Prostate gland (tissue), 2 donors: ENCODE measurements at regions not wholly inside any gene's neighbourhood (a gene's known extent, or its start where the extent isn't known, plus 50 kb on each side); places are given as distances from the start of the nearest gene placed in this dataset.

Source experiments
- DNase-seq: peaks from one replicate; pipeline ENCODE4 v3.0.0-alpha.2; 2019; ENCODE audit warnings: low spot score
- H3K27ac ChIP-seq, 2 donors: fragments of 200-600 bp; sonication (generic); 2 replicates each; pipeline ENCODE4 v1.5.1; 2017 to 2019
- H3K27me3 ChIP-seq: fragments of 200-600 bp; sonication (generic); replicated peaks from 2 replicates; pipeline ENCODE4 v1.5.1; 2019; ENCODE audit not compliant: insufficient read depth
- H3K36me3 ChIP-seq, 2 donors: fragments of 200-600 bp; sonication (generic); 1 replicate in 1 of 2; 2 replicates in 1 of 2; pipeline versions ENCODE4 v1.5.1 to v1.8.1; 2017 to 2019
- H3K4me1 ChIP-seq: fragments of 200-600 bp; sonication (generic); replicated peaks from 2 replicates; pipeline ENCODE4 v1.5.1; 2019
- H3K4me3 ChIP-seq, 2 donors: fragments of 200-600 bp; sonication (generic); 2 replicates each; pipeline ENCODE4 v1.5.1; 2017 to 2019
- H3K9me3 ChIP-seq: fragments of 200-600 bp; sonication (generic); 2 replicates; pipeline ENCODE4 v1.5.1; 2017
- CTCF ChIP-seq, 4 experiments: fragments of 200-600 bp in 2 of 4; fragments of 450-650 bp in 2 of 4; sonication (generic) in 2 of 4; IDR thresholded peaks; 1 replicate in 3 of 4; 2 replicates in 1 of 4; pipeline ENCODE4 v1.5.1; 2016 to 2019; ENCODE audit warnings: antibody characterized with exemption in 4 of 4, mild to moderate bottlenecking in 2 of 4, moderate library complexity in 2 of 4
- POLR2A ChIP-seq: fragments of 450-650 bp; IDR thresholded peaks from one replicate; pipeline ENCODE4 v1.6.1; 2016; ENCODE audit warnings: antibody characterized with exemption, mild to moderate bottlenecking
- POLR2AphosphoS5 ChIP-seq: sonication (generic); formaldehyde crosslinking; IDR thresholded peaks from one replicate; pipeline ENCODE4 v1.6.1; 2017; ENCODE audit warnings: antibody characterized with exemption
- WGBS: methylation state at CpG from one replicate; pipeline ENCODE4 v1.1.5; 2018; 5-methylcytosine and 5-hydroxymethylcytosine counted together
- intact Hi-C: fragments of 100-400 bp; cut with DNase I; formaldehyde crosslinking; loops from one replicate; pipeline ENCODE4 v1.14.2; 2022
- small RNA-seq, 2 donors: library from RNA; depleted of rRNA; stranded (forward); fragments of <200 nt; gene quantifications; one replicate each; pipeline ENCODE3, GENCODE V24; 2016

- Histone ChIP-seq H3K27me3 (no peaks in the 10 kb centered on the region), H3K36me3 (no peaks in the 10 kb centered on the region), H3K4me1 (no peaks in the 10 kb centered on the region), H3K4me3 (no peak overlapping the region), H3K9me3 (no peaks in the 10 kb centered on the region), H3K27ac (no peak overlapping the region)
- WGBS, result 92% methylated on average over 5 of the region's 5 CpGs
- no peak for DNase-seq
- intact Hi-C loops, result no loop called here
- TF ChIP-seq POLR2A (no peak), CTCF (IDR thresholded peaks at IDR 0.05) (no peak), POLR2AphosphoS5 (no peak)
Observed at GRCh38 chr5:174668349-174668748, 56.0 kb upstream of the MSX2 start.

Small RNA genes in the stretch of these regions (small RNA-seq; reads per million reads assigned to genes)
- gene HIGD1AP3 (0 reads per million in 2 donors), gene SUMO2P6 (0 reads per million in 2 donors)
